ENCODE measurements at regions not wholly inside any gene's neighbourhood (a gene's known extent, or its start where the extent isn't known, plus 50 kb on each side); places are given as distances from the start of the nearest gene placed in this dataset.

- no peaks in the 10 kb centered on the region for H3K27me3 ChIP-seq
- no peaks in the 10 kb centered on the region for H3K9me3 ChIP-seq
- TF ChIP-seq, protein P1, sequence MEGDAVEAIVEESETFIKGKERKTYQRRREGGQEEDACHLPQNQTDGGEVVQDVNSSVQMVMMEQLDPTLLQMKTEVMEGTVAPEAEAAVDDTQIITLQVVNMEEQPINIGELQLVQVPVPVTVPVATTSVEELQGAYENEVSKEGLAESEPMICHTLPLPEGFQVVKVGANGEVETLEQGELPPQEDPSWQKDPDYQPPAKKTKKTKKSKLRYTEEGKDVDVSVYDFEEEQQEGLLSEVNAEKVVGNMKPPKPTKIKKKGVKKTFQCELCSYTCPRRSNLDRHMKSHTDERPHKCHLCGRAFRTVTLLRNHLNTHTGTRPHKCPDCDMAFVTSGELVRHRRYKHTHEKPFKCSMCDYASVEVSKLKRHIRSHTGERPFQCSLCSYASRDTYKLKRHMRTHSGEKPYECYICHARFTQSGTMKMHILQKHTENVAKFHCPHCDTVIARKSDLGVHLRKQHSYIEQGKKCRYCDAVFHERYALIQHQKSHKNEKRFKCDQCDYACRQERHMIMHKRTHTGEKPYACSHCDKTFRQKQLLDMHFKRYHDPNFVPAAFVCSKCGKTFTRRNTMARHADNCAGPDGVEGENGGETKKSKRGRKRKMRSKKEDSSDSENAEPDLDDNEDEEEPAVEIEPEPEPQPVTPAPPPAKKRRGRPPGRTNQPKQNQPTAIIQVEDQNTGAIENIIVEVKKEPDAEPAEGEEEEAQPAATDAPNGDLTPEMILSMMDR (IDR thresholded peaks at IDR 0.05) = no peak
- H3K4me3 ChIP-seq = no peak overlapping the region
- H3K4me1 ChIP-seq = peaks cover 0 to 8% of the 10 kb centered on the region in 2 donors
- H3K36me3 ChIP-seq = no peaks in the 10 kb centered on the region
- H3K27ac ChIP-seq = no peak overlapping the region
- no peak for DNase-seq (ENCODE audit: low spot score)
These were observed 50.0 kb upstream of the ACYP2 start for GRCh38 chr2:54065411-54065810.

DNA sequence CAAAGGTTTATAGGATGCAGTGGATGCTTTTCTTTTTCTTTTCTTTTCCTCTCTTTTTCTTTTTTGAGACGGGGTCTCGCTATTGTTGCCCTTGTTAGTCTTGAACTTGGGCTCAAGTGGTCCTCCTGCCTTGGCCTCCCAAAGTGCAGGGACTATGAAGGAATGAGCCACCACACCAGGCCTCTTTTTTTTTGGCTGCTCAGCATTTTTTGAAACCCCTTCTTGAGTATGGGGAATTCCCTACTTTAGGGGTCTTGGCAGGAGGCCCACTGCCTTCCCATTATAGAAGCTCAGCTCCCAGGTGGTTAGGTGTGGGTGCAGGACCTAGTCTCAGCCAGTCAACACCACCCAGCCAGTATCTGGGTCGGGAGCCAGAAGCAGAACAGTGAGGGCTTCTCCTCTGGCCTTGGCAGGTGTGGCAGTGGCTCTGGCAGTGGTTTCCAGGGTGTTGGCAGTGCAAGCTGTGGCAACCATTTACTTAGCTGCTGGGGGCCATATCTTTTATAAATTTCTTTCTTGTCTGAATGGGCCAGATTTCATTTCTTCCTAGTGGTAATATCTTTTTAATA, 51.4 kb upstream of the ACYP2 start:
- Histone ChIP-seq H3K27me3 (no peaks in the 10 kb centered on the region), H3K4me3 (no peak overlapping the region), H3K9me3 (no peaks in the 10 kb centered on the region), H3K27ac (no peak overlapping the region), H3K4me1 (peaks cover 0 to 8% of the 10 kb centered on the region in 2 donors), H3K36me3 (no peaks in the 10 kb centered on the region)
- no peak for DNase-seq (ENCODE audit: low spot score)
- TF ChIP-seq, protein P1 (IDR thresholded peaks at IDR 0.05) = no peak

DNA sequence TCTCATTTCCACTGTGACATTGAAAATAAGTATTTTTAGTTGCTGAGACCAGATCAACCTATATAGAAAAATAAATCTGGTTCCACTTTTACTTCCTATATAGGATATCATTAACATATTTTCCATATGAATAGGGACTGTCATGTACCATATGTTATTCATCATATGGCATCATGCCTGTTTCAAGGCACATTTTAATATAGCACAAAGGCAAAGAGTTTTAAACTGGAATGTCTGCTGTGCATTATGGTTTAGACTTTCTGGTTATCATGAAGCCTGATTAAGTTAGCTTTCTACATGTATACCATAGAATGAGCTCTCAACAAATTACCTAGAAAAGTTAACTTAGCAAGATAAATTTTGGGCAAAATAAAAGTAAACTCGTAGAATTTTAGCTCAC, 53.0 kb upstream of the ACYP2 start:
- no peak overlapping the region for H3K27ac ChIP-seq
- no peaks in the 10 kb centered on the region for H3K9me3 ChIP-seq
- TF ChIP-seq, protein P1 (IDR thresholded peaks at IDR 0.05) = no peak
- no peak for DNase-seq (ENCODE audit: low spot score)
- H3K4me3 ChIP-seq = no peak overlapping the region
- no peaks in the 10 kb centered on the region for H3K4me1 ChIP-seq
- no peaks in the 10 kb centered on the region for H3K36me3 ChIP-seq
- no peaks in the 10 kb centered on the region for H3K27me3 ChIP-seq

DNA sequence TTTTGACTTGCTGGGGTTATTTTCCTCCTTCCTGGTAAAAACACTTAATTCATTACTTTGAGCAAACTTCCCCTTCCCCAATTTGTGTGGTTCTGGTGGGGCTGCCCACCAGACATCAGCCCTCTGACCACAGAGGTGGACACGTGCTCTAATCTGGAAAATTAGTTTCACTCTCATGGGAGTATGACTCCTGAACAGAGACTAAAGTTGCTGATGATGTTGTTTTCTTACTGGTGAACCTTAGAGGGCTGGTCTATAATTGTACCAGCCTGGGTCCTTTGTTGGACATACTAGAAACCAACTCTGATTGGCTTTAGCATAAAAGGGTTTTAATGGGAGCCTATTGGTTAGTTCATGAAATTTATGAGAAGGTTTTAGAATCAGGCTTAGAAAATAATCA, 54.1 kb upstream of the ACYP2 start:
- TF ChIP-seq, protein P1 (IDR thresholded peaks at IDR 0.05) = no peak
- Histone ChIP-seq H3K4me3 (no peak overlapping the region), H3K27ac (no peak overlapping the region), H3K36me3 (no peaks in the 10 kb centered on the region), H3K9me3 (no peaks in the 10 kb centered on the region), H3K27me3 (no peaks in the 10 kb centered on the region), H3K4me1 (no peaks in the 10 kb centered on the region)
- DNase-seq (ENCODE audit: low spot score) = no peak

GRCh38 chr2:54059986-54060385, 55.4 kb upstream of the ACYP2 start:
- Histone ChIP-seq H3K9me3 (no peaks in the 10 kb centered on the region), H3K27me3 (no peaks in the 10 kb centered on the region), H3K4me1 (no peaks in the 10 kb centered on the region), H3K36me3 (no peaks in the 10 kb centered on the region), H3K4me3 (no peak overlapping the region), H3K27ac (no peak overlapping the region)
- TF ChIP-seq, protein P1 (IDR thresholded peaks at IDR 0.05) = no peak
- no peak for DNase-seq (ENCODE audit: low spot score)

GRCh38 chr2:54059504-54059903, 55.9 kb upstream of the ACYP2 start:
- DNase-seq (ENCODE audit: low spot score) = no peak
- no peak overlapping the region for H3K4me3 ChIP-seq
- TF ChIP-seq, protein P1 (IDR thresholded peaks at IDR 0.05) = no peak
- no peaks in the 10 kb centered on the region for H3K36me3 ChIP-seq
- H3K4me1 ChIP-seq = no peaks in the 10 kb centered on the region
- no peak overlapping the region for H3K27ac ChIP-seq
- H3K27me3 ChIP-seq = no peaks in the 10 kb centered on the region
- H3K9me3 ChIP-seq = no peaks in the 10 kb centered on the region

Data from right atrium auricular region (tissue), 2 donors.